ENCODE measurements at regions not wholly inside any gene's neighbourhood (a gene's known extent, or its start where the extent isn't known, plus 50 kb on each side); places are given as distances from the start of the nearest gene placed in this dataset.

DNA sequence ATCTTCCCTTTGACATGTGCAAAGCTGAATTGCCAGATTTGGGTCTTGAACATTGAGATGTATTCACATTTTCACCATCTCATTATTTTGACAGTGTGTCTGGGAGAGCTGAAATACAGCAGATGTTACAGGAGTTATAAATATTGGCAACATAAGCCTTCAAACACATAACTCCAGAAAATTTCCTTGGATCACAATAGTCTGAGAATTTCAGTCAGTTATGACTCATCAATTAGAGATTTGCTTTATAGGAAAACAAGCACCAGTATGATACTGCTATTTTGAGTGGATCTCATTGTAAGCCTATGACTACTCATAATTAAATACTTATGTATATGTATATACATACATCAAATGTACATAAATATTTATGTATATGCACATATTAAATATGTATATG is 1171.8 kb downstream of the AMY1C start:
- H3K9me3 ChIP-seq: no peaks in the 10 kb centered on the region
- no peak for TF ChIP-seq POLR2A (IDR thresholded peaks at IDR 0.05)
- no peak for TF ChIP-seq POLR2AphosphoS5 (IDR thresholded peaks at IDR 0.05)
- TF ChIP-seq, protein P1, sequence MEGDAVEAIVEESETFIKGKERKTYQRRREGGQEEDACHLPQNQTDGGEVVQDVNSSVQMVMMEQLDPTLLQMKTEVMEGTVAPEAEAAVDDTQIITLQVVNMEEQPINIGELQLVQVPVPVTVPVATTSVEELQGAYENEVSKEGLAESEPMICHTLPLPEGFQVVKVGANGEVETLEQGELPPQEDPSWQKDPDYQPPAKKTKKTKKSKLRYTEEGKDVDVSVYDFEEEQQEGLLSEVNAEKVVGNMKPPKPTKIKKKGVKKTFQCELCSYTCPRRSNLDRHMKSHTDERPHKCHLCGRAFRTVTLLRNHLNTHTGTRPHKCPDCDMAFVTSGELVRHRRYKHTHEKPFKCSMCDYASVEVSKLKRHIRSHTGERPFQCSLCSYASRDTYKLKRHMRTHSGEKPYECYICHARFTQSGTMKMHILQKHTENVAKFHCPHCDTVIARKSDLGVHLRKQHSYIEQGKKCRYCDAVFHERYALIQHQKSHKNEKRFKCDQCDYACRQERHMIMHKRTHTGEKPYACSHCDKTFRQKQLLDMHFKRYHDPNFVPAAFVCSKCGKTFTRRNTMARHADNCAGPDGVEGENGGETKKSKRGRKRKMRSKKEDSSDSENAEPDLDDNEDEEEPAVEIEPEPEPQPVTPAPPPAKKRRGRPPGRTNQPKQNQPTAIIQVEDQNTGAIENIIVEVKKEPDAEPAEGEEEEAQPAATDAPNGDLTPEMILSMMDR (IDR thresholded peaks at IDR 0.05): no peak
- no peak for DNase-seq (ENCODE audit: low spot score)
- H3K4me1 ChIP-seq (replicated peaks): no peaks in the 10 kb centered on the region
- H3K4me3 ChIP-seq: no peak overlapping the region
- intact Hi-C loops (cut with DNase I): no loop called here
- no peaks in the 10 kb centered on the region for H3K36me3 ChIP-seq
- no peaks in the 10 kb centered on the region for H3K27me3 ChIP-seq (replicated peaks; ENCODE audit: insufficient read depth)
- H3K27ac ChIP-seq: no peak overlapping the region

DNA sequence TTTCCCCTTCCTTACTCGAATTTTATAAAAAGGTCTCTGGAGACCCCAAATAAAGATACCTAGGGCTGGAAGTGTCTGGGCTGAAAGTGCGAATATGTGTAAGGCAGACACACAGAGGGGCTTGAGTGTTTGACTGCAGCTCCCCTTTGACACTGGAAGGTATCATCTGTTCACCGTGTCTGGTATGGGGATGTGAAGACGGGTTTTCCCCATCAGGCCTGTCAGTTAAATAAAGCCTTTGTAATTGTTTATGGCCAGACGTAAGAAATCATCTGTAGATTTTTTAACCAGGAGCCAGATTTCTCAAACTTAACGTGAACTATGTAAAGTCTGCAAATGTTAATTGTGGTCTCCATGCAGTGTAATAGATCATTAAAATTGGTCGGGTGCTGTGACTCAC is 1173.4 kb downstream of the AMY1C start:
- WGBS: 86% methylated on average over 7 of the region's 7 CpGs
- H3K4me3 ChIP-seq: no peak overlapping the region
- intact Hi-C loops (cut with DNase I): no loop called here
- DNase-seq (ENCODE audit: low spot score): no peak
- no peak for TF ChIP-seq POLR2AphosphoS5 (IDR thresholded peaks at IDR 0.05)
- TF ChIP-seq POLR2A (IDR thresholded peaks at IDR 0.05): no peak
- H3K36me3 ChIP-seq: no peaks in the 10 kb centered on the region
- H3K27me3 ChIP-seq (replicated peaks; ENCODE audit: insufficient read depth): no peaks in the 10 kb centered on the region
- no peaks in the 10 kb centered on the region for H3K9me3 ChIP-seq
- H3K4me1 ChIP-seq (replicated peaks): no peaks in the 10 kb centered on the region
- no peak overlapping the region for H3K27ac ChIP-seq

DNA sequence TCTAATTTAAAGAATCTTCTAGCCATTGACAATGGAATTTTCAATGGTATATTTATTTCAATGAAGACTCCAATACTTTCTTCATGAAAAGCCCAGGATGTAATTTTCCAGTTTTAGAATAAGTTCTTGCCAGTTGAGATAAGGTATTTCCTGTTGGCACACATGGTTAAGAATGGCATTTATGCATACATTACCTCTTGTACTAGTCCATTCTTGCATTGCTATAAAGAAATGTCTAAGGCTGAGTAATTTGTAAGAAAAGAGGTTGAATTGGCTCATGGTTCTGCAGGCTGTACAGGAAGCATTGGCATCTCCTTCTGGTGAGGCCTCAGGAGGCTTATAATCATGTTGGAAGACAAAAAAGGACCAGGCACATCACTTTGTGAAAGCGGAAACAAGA is 1179.6 kb downstream of the AMY1C start:
- H3K27me3 ChIP-seq (replicated peaks; ENCODE audit: insufficient read depth): no peaks in the 10 kb centered on the region
- intact Hi-C loops (cut with DNase I): no loop called here
- H3K36me3 ChIP-seq: no peaks in the 10 kb centered on the region
- 43% methylated on average over 1 of the region's 1 CpG for WGBS
- no peak for DNase-seq (ENCODE audit: low spot score)
- TF ChIP-seq, protein P1 (IDR thresholded peaks at IDR 0.05): no peak
- TF ChIP-seq POLR2A (IDR thresholded peaks at IDR 0.05): no peak
- no peak for TF ChIP-seq POLR2AphosphoS5 (IDR thresholded peaks at IDR 0.05)
- no peaks in the 10 kb centered on the region for H3K4me1 ChIP-seq (replicated peaks)
- H3K4me3 ChIP-seq: no peak overlapping the region
- H3K27ac ChIP-seq: no peak overlapping the region
- no peaks in the 10 kb centered on the region for H3K9me3 ChIP-seq

DNA sequence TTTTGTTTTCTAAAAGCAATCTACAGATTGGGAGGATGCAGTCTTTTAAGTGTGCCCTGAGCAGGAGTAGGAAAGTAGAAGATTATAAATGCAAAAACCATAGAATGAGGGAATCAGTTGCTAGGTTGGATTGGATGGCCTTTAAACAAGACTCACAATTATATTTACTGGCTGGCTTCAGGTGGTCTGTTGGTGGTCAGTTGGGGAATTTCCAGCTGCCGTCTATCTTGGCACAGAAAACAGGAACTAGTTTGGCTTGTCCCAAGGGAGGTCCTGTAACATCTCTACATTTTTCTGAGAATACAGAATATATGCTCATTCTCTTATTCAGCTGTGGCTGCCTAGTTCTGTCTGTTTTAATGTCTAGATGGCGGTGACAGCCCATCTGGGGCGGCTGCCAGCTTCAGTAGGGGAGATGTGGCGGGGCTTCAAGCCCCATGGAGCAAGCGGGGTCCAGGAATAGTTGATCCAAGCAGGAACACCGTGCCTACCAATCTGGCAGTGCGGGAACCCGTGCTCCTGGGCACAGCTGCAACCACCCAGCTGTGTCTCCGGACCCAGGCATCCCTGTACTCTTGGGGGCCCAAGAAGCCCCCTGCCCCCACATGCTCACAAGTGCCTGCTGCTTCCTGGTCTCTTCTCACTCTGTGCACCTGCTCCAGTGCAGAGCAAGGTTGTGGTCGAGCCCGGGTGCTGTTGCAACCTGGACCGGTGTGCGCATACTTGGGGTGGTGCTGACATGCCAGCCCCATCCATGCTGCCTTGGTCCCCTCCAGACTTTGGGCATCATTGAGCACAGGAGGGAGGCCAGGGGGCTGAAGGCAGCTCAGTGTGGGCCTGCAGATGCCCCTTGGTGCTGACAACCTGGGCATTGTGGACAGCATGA is 1182.6 kb downstream of the AMY1C start:
- no peak for DNase-seq (ENCODE audit: low spot score)
- no peaks in the 10 kb centered on the region for H3K4me1 ChIP-seq (replicated peaks)
- WGBS: 93% methylated on average over 8 of the region's 13 CpGs
- no peaks in the 10 kb centered on the region for H3K9me3 ChIP-seq
- TF ChIP-seq POLR2AphosphoS5 (IDR thresholded peaks at IDR 0.05): no peak
- TF ChIP-seq, protein P1 (IDR thresholded peaks at IDR 0.05): no peak
- no peak for TF ChIP-seq POLR2A (IDR thresholded peaks at IDR 0.05)
- no peaks in the 10 kb centered on the region for H3K27me3 ChIP-seq (replicated peaks; ENCODE audit: insufficient read depth)
- no peak overlapping the region for H3K27ac ChIP-seq
- H3K36me3 ChIP-seq: no peaks in the 10 kb centered on the region
- H3K4me3 ChIP-seq: no peak overlapping the region
- intact Hi-C loops (cut with DNase I): no loop called here

DNA sequence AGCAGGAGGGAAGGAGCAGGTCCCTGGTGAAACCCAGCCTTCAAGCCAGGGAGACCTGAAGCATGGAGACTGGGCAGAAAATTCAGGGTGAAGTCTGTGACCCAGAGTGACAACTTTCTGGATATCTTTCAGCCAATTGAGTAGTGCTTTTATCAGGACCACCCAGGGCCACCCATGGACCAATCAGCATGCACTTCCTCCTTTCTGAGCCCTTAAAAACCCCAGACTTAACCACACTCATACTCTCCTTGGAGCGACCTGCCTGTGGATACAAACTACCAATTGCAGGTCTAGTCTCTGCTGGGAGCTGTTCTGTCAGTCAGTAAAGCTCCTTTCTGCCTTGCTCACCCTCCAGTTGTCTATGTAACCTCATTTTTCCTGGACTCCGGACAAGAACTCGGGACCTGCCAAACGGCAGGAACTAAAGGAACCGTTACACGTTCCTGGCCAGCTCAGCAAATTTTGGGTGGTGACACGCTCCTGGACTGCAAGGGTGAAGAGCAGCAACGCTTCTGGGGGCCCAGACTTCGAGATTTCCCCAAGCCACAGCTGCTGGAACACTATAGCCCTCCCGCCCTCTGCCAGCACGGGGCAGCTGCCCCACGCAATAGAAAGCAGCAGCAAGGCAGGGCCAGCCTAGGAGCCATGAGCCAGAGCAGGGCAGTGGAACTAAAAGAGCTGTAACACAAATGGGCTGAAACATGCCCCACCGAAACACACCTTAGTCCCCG is 1183.4 kb downstream of the AMY1C start:
- intact Hi-C loops (cut with DNase I): no loop called here
- no peak overlapping the region for H3K4me3 ChIP-seq
- H3K9me3 ChIP-seq: no peaks in the 10 kb centered on the region
- H3K27me3 ChIP-seq (replicated peaks; ENCODE audit: insufficient read depth): no peaks in the 10 kb centered on the region
- H3K36me3 ChIP-seq: no peaks in the 10 kb centered on the region
- H3K27ac ChIP-seq: no peak overlapping the region
- TF ChIP-seq, protein P1 (IDR thresholded peaks at IDR 0.05): no peak
- TF ChIP-seq POLR2A (IDR thresholded peaks at IDR 0.05) (no peak), POLR2AphosphoS5 (IDR thresholded peaks at IDR 0.05) (no peak)
- 84% methylated on average over 13 of the region's 14 CpGs for WGBS
- no peaks in the 10 kb centered on the region for H3K4me1 ChIP-seq (replicated peaks)
- no peak for DNase-seq (ENCODE audit: low spot score)
